SW 1271 (cell line): ENCODE measurements at regions not wholly inside any gene's neighbourhood (a gene's known extent, or its start where the extent isn't known, plus 50 kb on each side); places are given as distances from the start of the nearest gene placed in this dataset.

Experiments
- DNase-seq, 2 experiments: peaks; one replicate each; lab custom pipeline; 2025; lab: John Stamatoyannopoulos, UW

GRCh38 chr2:226207671-226208070 is 591.9 kb downstream of the IRS1 start:
- DNase-seq = no peak

GRCh38 chr2:226199555-226199954 is 600.1 kb downstream of the IRS1 start:
- DNase-seq = no peak

GRCh38 chr2:226198956-226199355 is 600.7 kb downstream of the IRS1 start:
- DNase-seq = no peak

GRCh38 chr2:226190479-226191252 is 609.0 kb downstream of the IRS1 start:
- DNase-seq = no peak

- DNase-seq = no peak
Measured at GRCh38 chr2:226189061-226189460, 610.6 kb downstream of the IRS1 start.

- DNase-seq = no peak
Measured at GRCh38 chr2:226187616-226188015, 612.0 kb downstream of the IRS1 start.

GRCh38 chr2:226187156-226187555 is 612.5 kb downstream of the IRS1 start:
- DNase-seq = no peak

- peak; percentile 55 to 93 for DNase-seq
Measured at GRCh38 chr2:226185616-226186211, 613.9 kb downstream of the IRS1 start.

- peak; percentile 32 to 73 for DNase-seq
Measured at GRCh38 chr2:226184940-226185615, 614.5 kb downstream of the IRS1 start.

GRCh38 chr2:226184540-226184939 is 615.1 kb downstream of the IRS1 start:
- DNase-seq = no peak

- DNase-seq = no peak
Measured at GRCh38 chr2:226183550-226183949, 616.1 kb downstream of the IRS1 start.

GRCh38 chr2:226183033-226183432 is 616.6 kb downstream of the IRS1 start:
- DNase-seq = no peak

- no peak for DNase-seq
Measured at GRCh38 chr2:226181909-226182308, 617.7 kb downstream of the IRS1 start.

GRCh38 chr2:226180281-226180884 is 619.2 kb downstream of the IRS1 start:
- DNase-seq = no peak

GRCh38 chr2:226179010-226179409 is 620.6 kb downstream of the IRS1 start:
- DNase-seq = peak; percentile 3 to 28

- DNase-seq = no peak
Measured at GRCh38 chr2:226176283-226176984, 623.2 kb downstream of the IRS1 start.

- no peak for DNase-seq
Measured at GRCh38 chr2:226174390-226174789, 625.2 kb downstream of the IRS1 start.

GRCh38 chr2:226172939-226173338 is 626.7 kb downstream of the IRS1 start:
- DNase-seq = no peak

GRCh38 chr2:226172309-226172708 is 627.3 kb downstream of the IRS1 start:
- no peak for DNase-seq

GRCh38 chr2:226169751-226170581 is 629.7 kb downstream of the IRS1 start:
- DNase-seq = no peak

- no peak for DNase-seq
Measured at GRCh38 chr2:226168496-226169160, 631.0 kb downstream of the IRS1 start.
